Spleen (tissue), 3 donors: ENCODE measurements at regions not wholly inside any gene's neighbourhood (a gene's known extent, or its start where the extent isn't known, plus 50 kb on each side); places are given as distances from the start of the nearest gene placed in this dataset.

Source experiments
- POLR2A ChIP-seq, 3 donors: fragments of 450-650 bp; IDR thresholded peaks; one replicate each; pipeline ENCODE4 v1.5.1; 2017; ENCODE audit warnings: antibody characterized with exemption in 3 of 3, mild to moderate bottlenecking in 1 of 3
- POLR2AphosphoS5 ChIP-seq, 3 donors: sonication (generic); formaldehyde crosslinking; IDR thresholded peaks; one replicate each; pipeline ENCODE4 v1.5.1; 2017; ENCODE audit warnings: antibody characterized with exemption in 3 of 3

GRCh38 chr1:83543222-83543973 lies 455.5 kb downstream of the TTLL7 start:
- TF ChIP-seq POLR2A (IDR thresholded peaks at IDR 0.05) (no peak), POLR2AphosphoS5 (IDR thresholded peaks at IDR 0.05) (no peak)
